Hematopoietic multipotent progenitor cell (in vitro differentiated cells): ENCODE measurements at regions not wholly inside any gene's neighbourhood (a gene's known extent, or its start where the extent isn't known, plus 50 kb on each side); places are given as distances from the start of the nearest gene placed in this dataset.

Experiments
- DNase-seq, 3 donors: peaks; one replicate each; pipeline ENCODE4 v3.0.0-alpha.2; 2011 to 2015; ENCODE audit warnings: low read depth in 2 of 3, low spot score in 2 of 3

GRCh38 chr2:30367232-30368070, 79.6 kb upstream of the LCLAT1 start:
- no peak for DNase-seq

GRCh38 chr2:30368258-30368657, 78.8 kb upstream of the LCLAT1 start:
- DNase-seq: no peak

GRCh38 chr2:30371028-30371689, 75.9 kb upstream of the LCLAT1 start:
- DNase-seq: no peak

GRCh38 chr2:30371772-30372373, 75.2 kb upstream of the LCLAT1 start:
- DNase-seq: no peak

GRCh38 chr2:30372826-30373225, 74.2 kb upstream of the LCLAT1 start:
- DNase-seq: no peak

GRCh38 chr2:30373881-30374302, 73.2 kb upstream of the LCLAT1 start:
- no peak for DNase-seq

GRCh38 chr2:30374380-30374779, 72.7 kb upstream of the LCLAT1 start:
- no peak for DNase-seq

- DNase-seq: no peak
Measured at GRCh38 chr2:30375915-30376314, 71.1 kb upstream of the LCLAT1 start.

GRCh38 chr2:30379481-30379880, 67.6 kb upstream of the LCLAT1 start:
- no peak for DNase-seq

GRCh38 chr2:30380824-30381223, 66.2 kb upstream of the LCLAT1 start:
- no peak for DNase-seq

GRCh38 chr2:30382162-30382783, 64.8 kb upstream of the LCLAT1 start:
- DNase-seq: no peak

GRCh38 chr2:30382995-30383394, 64.1 kb upstream of the LCLAT1 start:
- no peak for DNase-seq

GRCh38 chr2:30385327-30385726, 61.7 kb upstream of the LCLAT1 start:
- DNase-seq: no peak

- no peak for DNase-seq
Measured at GRCh38 chr2:30392097-30392496, 54.9 kb upstream of the LCLAT1 start.

GRCh38 chr2:30393510-30393909, 53.5 kb upstream of the LCLAT1 start:
- no peak for DNase-seq

- no peak for DNase-seq
Measured at GRCh38 chr2:30394096-30394495, 53.0 kb upstream of the LCLAT1 start.

- DNase-seq: no peak
Measured at GRCh38 chr2:30396436-30397232, 50.4 kb upstream of the LCLAT1 start.
